ENCODE measurements at regions not wholly inside any gene's neighbourhood (a gene's known extent, or its start where the extent isn't known, plus 50 kb on each side); places are given as distances from the start of the nearest gene placed in this dataset.

DNA sequence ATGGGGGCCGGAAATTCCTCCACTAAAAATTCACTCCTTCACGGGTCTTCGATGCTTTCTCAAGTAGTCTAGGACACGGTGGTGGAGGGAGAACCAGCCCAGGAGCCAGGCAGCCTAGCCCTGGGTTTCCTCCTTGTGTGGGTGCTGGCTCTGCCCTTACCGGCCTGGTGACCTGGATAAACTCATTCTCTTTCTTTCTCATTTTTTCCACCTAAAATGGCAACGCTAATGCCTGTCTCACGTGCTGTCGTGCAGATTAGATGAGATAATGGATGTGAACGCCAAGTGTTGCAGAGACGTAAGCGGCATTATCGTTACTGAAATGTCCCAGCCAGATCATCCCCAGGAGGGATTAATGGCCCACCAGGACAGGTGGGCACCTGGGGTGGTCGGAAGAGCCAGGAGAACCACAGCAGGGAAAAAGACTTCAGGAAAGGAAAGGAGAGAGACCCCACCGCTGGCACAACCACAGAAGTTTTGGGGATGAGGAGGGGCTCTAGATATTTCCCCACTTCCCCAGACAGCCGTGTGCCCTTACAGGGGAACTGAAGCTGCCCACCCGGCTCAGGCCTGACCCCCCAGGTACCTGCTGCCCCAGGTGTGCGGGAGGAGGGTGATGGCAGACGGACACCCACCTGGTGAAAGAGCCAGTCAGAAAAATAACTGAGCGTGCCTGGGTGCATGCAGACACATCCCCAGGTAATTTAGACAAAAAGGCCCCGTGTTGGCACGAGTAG is 100.8 kb upstream of the ASAP2 start:
- Histone ChIP-seq H3K4me2 (ENCODE audit: control insufficient read depth, extremely low read depth, insufficient read depth, low read depth, low read length) (no peak overlapping the region), H2AFZ (ENCODE audit: control insufficient read depth, low read length) (no peak overlapping the region), H3K36me3 (ENCODE audit: control insufficient read depth in 2 of 2, extremely low read depth in 1 of 2, insufficient read depth in 2 of 2, low read length in 2 of 2) (no peaks in the 10 kb centered on the region), H3K9ac (ENCODE audit: control insufficient read depth, extremely low read depth, insufficient read depth, low read length) (no peak overlapping the region), H3K4me1 (ENCODE audit: control insufficient read depth, extremely low read depth, insufficient read depth, low read length) (peaks cover 37% of the 10 kb centered on the region), H3K27me3 (ENCODE audit: control insufficient read depth, extremely low read depth, insufficient read depth, low read length) (no peaks in the 10 kb centered on the region), H3K4me3 (ENCODE audit: control insufficient read depth in 2 of 3, extremely low read depth in 1 of 3, insufficient read depth in 2 of 3, low read depth in 1 of 3, low read length in 3 of 3) (no peak overlapping the region), H3K79me2 (ENCODE audit: control insufficient read depth, insufficient read depth, low read length) (no peaks in the 10 kb centered on the region), H3K27ac (ENCODE audit: control insufficient read depth, insufficient read depth, low read length) (no peak overlapping the region), H4K20me1 (ENCODE audit: control insufficient read depth, extremely low read depth, insufficient read depth, low read length) (no peaks in the 10 kb centered on the region), H3K9me3 (ENCODE audit: control insufficient read depth, low read depth, low read length) (no peaks in the 10 kb centered on the region), H3K9me1 (ENCODE audit: control insufficient read depth, extremely low read depth, insufficient read depth, low read length) (no peaks in the 10 kb centered on the region)
- dilution Hi-C loops (cut with MboI; ENCODE audit: extremely low pct_ligation_motif_present, low sequenced_read_pairs): no loop called here
- no peak for DNase-seq (ENCODE audit: low read depth, low spot score)
- no peak for FAIRE-seq
- no peak for TF ChIP-seq CTCF (optimal IDR thresholded peaks at IDR 0.05 in 1 of 3, IDR thresholded peaks at IDR 0.05 in 1 of 3, conservative IDR thresholded peaks at IDR 0.05 in 1 of 3; ENCODE audit: extremely low read depth in 1 of 3, insufficient read depth in 2 of 3, low read length in 3 of 3)
- no peak for TF ChIP-seq EZH2 (IDR thresholded peaks at IDR 0.05; ENCODE audit: low read length)

DNA sequence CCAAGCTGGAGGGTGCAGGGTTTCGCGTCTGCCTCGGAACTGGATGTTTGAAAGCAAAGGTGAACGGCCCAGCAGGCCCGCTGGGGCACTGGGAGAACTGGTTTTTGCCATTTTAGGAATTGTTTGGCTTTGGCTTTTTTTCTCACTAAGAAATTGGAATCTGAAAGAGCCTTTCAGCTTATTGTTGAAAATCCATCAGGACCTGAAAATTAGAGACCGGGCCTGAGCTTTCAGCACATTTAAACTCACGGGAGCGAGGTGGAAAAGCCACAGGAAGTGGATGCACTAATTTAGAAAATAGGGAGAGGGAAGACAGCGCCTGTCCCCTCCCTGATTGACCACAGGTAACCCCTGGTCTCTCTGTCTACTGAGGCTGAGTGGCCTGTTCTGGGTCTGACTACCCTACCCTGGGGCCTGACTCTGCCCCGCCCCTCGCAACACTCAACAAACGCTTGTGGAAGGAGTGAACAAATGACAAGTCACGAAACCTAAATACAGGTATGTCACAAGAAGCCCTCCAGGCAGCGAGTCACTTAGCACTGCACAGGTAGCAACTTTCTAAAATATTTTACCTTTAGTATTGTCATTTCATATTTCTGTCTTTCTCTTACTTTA is 100.3 kb upstream of the MBOAT2 start:
- Histone ChIP-seq H3K27ac (ENCODE audit: control insufficient read depth, insufficient read depth, low read length) (peak overlapping the region; percentile 37), H3K79me2 (ENCODE audit: control insufficient read depth, insufficient read depth, low read length) (no peaks in the 10 kb centered on the region), H3K9ac (ENCODE audit: control insufficient read depth, extremely low read depth, insufficient read depth, low read length) (no peak overlapping the region), H3K36me3 (ENCODE audit: control insufficient read depth in 2 of 2, extremely low read depth in 1 of 2, insufficient read depth in 2 of 2, low read length in 2 of 2) (no peaks in the 10 kb centered on the region), H3K9me1 (ENCODE audit: control insufficient read depth, extremely low read depth, insufficient read depth, low read length) (no peaks in the 10 kb centered on the region), H3K4me2 (ENCODE audit: control insufficient read depth, extremely low read depth, insufficient read depth, low read depth, low read length) (no peak overlapping the region), H2AFZ (ENCODE audit: control insufficient read depth, low read length) (no peak overlapping the region), H4K20me1 (ENCODE audit: control insufficient read depth, extremely low read depth, insufficient read depth, low read length) (no peaks in the 10 kb centered on the region), H3K4me3 (ENCODE audit: control insufficient read depth in 2 of 3, extremely low read depth in 1 of 3, insufficient read depth in 2 of 3, low read depth in 1 of 3, low read length in 3 of 3) (no peak overlapping the region), H3K9me3 (ENCODE audit: control insufficient read depth, low read depth, low read length) (no peaks in the 10 kb centered on the region), H3K27me3 (ENCODE audit: control insufficient read depth, extremely low read depth, insufficient read depth, low read length) (no peaks in the 10 kb centered on the region), H3K4me1 (ENCODE audit: control insufficient read depth, extremely low read depth, insufficient read depth, low read length) (peaks cover 35% of the 10 kb centered on the region)
- TF ChIP-seq EZH2 (IDR thresholded peaks at IDR 0.05; ENCODE audit: low read length) (no peak), CTCF (optimal IDR thresholded peaks at IDR 0.05 in 1 of 3, IDR thresholded peaks at IDR 0.05 in 1 of 3, conservative IDR thresholded peaks at IDR 0.05 in 1 of 3; ENCODE audit: extremely low read depth in 1 of 3, insufficient read depth in 2 of 3, low read length in 3 of 3) (no peak)
- DNase-seq (ENCODE audit: low read depth, low spot score) (no peak), FAIRE-seq (no peak)
- dilution Hi-C loops (cut with MboI; ENCODE audit: extremely low pct_ligation_motif_present, low sequenced_read_pairs): no loop called here

Measured in keratinocyte (primary cell).